ENCODE measurements at regions not wholly inside any gene's neighbourhood (a gene's known extent, or its start where the extent isn't known, plus 50 kb on each side); places are given as distances from the start of the nearest gene placed in this dataset.

- no peak for DNase-seq
Observed at GRCh38 chr17:74152591-74153455, 50.7 kb upstream of the RPL38 start.

- DNase-seq = no peak
Observed at GRCh38 chr17:74153456-74153810, 50.0 kb upstream of the RPL38 start.

Measured in NCI-H187 treated with DMSO at 0.1 percent for 48 hours (cell line).